ENCODE measurements at regions not wholly inside any gene's neighbourhood (a gene's known extent, or its start where the extent isn't known, plus 50 kb on each side); places are given as distances from the start of the nearest gene placed in this dataset.
A peak's percentile ranks its signal among the peaks of the same experiment; 100 is the strongest.

- no peak overlapping the region for H3K4me3 ChIP-seq (ENCODE audit: low read depth, low read length)
- no peaks in the 10 kb centered on the region for H3K27me3 ChIP-seq (ENCODE audit: control insufficient read depth, insufficient read depth, low read length)
- no peak for DNase-seq (ENCODE audit: low read depth)
- H3K36me3 ChIP-seq (ENCODE audit: control insufficient read depth, insufficient read depth, low read length): no peaks in the 10 kb centered on the region
- ChIA-PET CTCF (interaction anchor here (1.0 kb wide), 1 partner anchor 13 kb away, joined by 3 read pairs; no protein-coding TSS in a partner anchor), POLR2A (no interaction called here)
- no peak for TF ChIP-seq CTCF (IDR thresholded peaks at IDR 0.05; ENCODE audit: insufficient read depth, low read depth, low read length)
Observed at GRCh38 chr1:48121955-48122354, 100.6 kb upstream of the SLC5A9 start.

GRCh38 chr1:48120621-48121020 is 101.9 kb upstream of the SLC5A9 start:
- POLR2A ChIA-PET: no interaction called here
- DNase-seq (ENCODE audit: low read depth): no peak
- H3K4me3 ChIP-seq (ENCODE audit: low read depth, low read length): no peak overlapping the region
- no peak for TF ChIP-seq CTCF (IDR thresholded peaks at IDR 0.05; ENCODE audit: insufficient read depth, low read depth, low read length)
- H3K36me3 ChIP-seq (ENCODE audit: control insufficient read depth, insufficient read depth, low read length): no peaks in the 10 kb centered on the region
- CTCF ChIA-PET: interaction anchor here (0.8 to 1.1 kb wide), 2 partner anchors 10 to 118 kb away, joined by 3 read pairs; no protein-coding TSS in a partner anchor
- no peaks in the 10 kb centered on the region for H3K27me3 ChIP-seq (ENCODE audit: control insufficient read depth, insufficient read depth, low read length)

- CTCF ChIA-PET: interaction anchor here (1.6 kb wide), 1 partner anchor 10 kb away, joined by 3 read pairs; no protein-coding TSS in a partner anchor
- POLR2A ChIA-PET: no interaction called here
- H3K27me3 ChIP-seq (ENCODE audit: control insufficient read depth, insufficient read depth, low read length): no peaks in the 10 kb centered on the region
- H3K4me3 ChIP-seq (ENCODE audit: low read depth, low read length): no peak overlapping the region
- DNase-seq (ENCODE audit: low read depth): no peak
- no peak for TF ChIP-seq CTCF (IDR thresholded peaks at IDR 0.05; ENCODE audit: insufficient read depth, low read depth, low read length)
- H3K36me3 ChIP-seq (ENCODE audit: control insufficient read depth, insufficient read depth, low read length): no peaks in the 10 kb centered on the region
Observed at GRCh38 chr1:48115835-48116234, 106.7 kb upstream of the SLC5A9 start.

GRCh38 chr1:48114596-48115382 is 107.7 kb upstream of the SLC5A9 start:
- Histone ChIP-seq H3K36me3 (ENCODE audit: control insufficient read depth, insufficient read depth, low read length) (no peaks in the 10 kb centered on the region), H3K4me3 (ENCODE audit: low read depth, low read length) (no peak overlapping the region), H3K27me3 (ENCODE audit: control insufficient read depth, insufficient read depth, low read length) (no peaks in the 10 kb centered on the region)
- POLR2A ChIA-PET: no interaction called here
- no peak for DNase-seq (ENCODE audit: low read depth)
- TF ChIP-seq CTCF (IDR thresholded peaks at IDR 0.05; ENCODE audit: insufficient read depth, low read depth, low read length): no peak
- CTCF ChIA-PET: interaction anchor here (0.9 to 1.6 kb wide), 2 partner anchors 9 to 89 kb away, joined by 3 to 4 read pairs; no protein-coding TSS in a partner anchor

- ChIA-PET POLR2A (no interaction called here), CTCF (interaction anchor here (0.7 to 2.7 kb wide), 15 partner anchors 12 to 589 kb away, joined by 3 to 22 read pairs (median 4); no protein-coding TSS in a partner anchor)
- H3K4me3 ChIP-seq (ENCODE audit: low read depth, low read length): no peak overlapping the region
- peak; percentile 84 for TF ChIP-seq CTCF (IDR thresholded peaks at IDR 0.05; ENCODE audit: insufficient read depth, low read depth, low read length)
- H3K36me3 ChIP-seq (ENCODE audit: control insufficient read depth, insufficient read depth, low read length): no peaks in the 10 kb centered on the region
- peak; percentile 3 for DNase-seq (ENCODE audit: low read depth)
- no peaks in the 10 kb centered on the region for H3K27me3 ChIP-seq (ENCODE audit: control insufficient read depth, insufficient read depth, low read length)
Observed at GRCh38 chr1:48109390-48110013, 112.3 kb upstream of the TRABD2B start.
